CD14-positive monocyte (primary cell): ENCODE measurements at regions not wholly inside any gene's neighbourhood (a gene's known extent, or its start where the extent isn't known, plus 50 kb on each side); places are given as distances from the start of the nearest gene placed in this dataset.

Experiments used
- DNase-seq, 3 donors: peaks; one replicate each; pipeline ENCODE4 v3.0.0-alpha.2; 2011 to 2022
- H2AFZ ChIP-seq: 2 replicates; pipeline ENCODE4 v1.6.0; 2012; ENCODE audit warnings: mild to moderate bottlenecking, low read depth, low read length, inconsistent platforms; ENCODE audit not compliant: insufficient read depth, poor library complexity, severe bottlenecking
- H3K27ac ChIP-seq, 2 donors: 1 replicate in 1 of 2; 2 replicates in 1 of 2; pipeline ENCODE4 v1.5.1; 2012 to 2013; ENCODE audit warnings: low read length in 2 of 2, control low read depth in 1 of 2, inconsistent platforms in 1 of 2, low read depth in 1 of 2, mild to moderate bottlenecking in 1 of 2
- H3K27me3 ChIP-seq, 2 donors: one replicate each; pipeline versions ENCODE4 v1.6.0 to v1.6.1; 2011 to 2013; ENCODE audit warnings: low read length in 2 of 2; ENCODE audit not compliant: control insufficient read depth in 2 of 2, insufficient read depth in 2 of 2
- H3K36me3 ChIP-seq, 2 donors: replicated peaks in 1 of 2; 1 replicate in 1 of 2; 2 replicates in 1 of 2; pipeline versions ENCODE4 v1.5.1 to v1.6.1; 2012 to 2013; ENCODE audit warnings: low read length in 2 of 2, control low read depth in 1 of 2, inconsistent platforms in 1 of 2, mild to moderate bottlenecking in 1 of 2; ENCODE audit not compliant: insufficient read depth in 2 of 2, control insufficient read depth in 1 of 2
- H3K4me1 ChIP-seq, 2 donors: 1 replicate in 1 of 2; 2 replicates in 1 of 2; pipeline versions ENCODE4 v1.5.1 to v1.6.1; 2012 to 2013; ENCODE audit warnings: low read length in 2 of 2, control low read depth in 1 of 2, inconsistent platforms in 1 of 2, mild to moderate bottlenecking in 1 of 2, moderate library complexity in 1 of 2; ENCODE audit not compliant: insufficient read depth in 2 of 2, control insufficient read depth in 1 of 2
- H3K4me2 ChIP-seq: replicated peaks from 2 replicates; pipeline ENCODE3; 2012; ENCODE audit warnings: low read length, moderate library complexity, mild to moderate bottlenecking; ENCODE audit not compliant: poor library complexity, severe bottlenecking; ENCODE audit errors: extremely low read depth
- H3K4me3 ChIP-seq, 3 experiments: fragments of 200-600 bp in 1 of 3; sonication (generic) in 1 of 3; replicated peaks in 1 of 3; 1 replicate in 2 of 3; 2 replicates in 1 of 3; pipeline ENCODE4 v1.5.1; 2011 to 2013; ENCODE audit warnings: low read length in 3 of 3, mild to moderate bottlenecking in 3 of 3, control low read depth in 2 of 3, low read depth in 2 of 3, inconsistent platforms in 1 of 3, moderate library complexity in 1 of 3
- H3K79me2 ChIP-seq: 2 replicates; pipeline ENCODE4 v1.6.0; 2012; ENCODE audit warnings: mild to moderate bottlenecking, control low read depth, inconsistent platforms, low read length, moderate library complexity; ENCODE audit not compliant: insufficient read depth
- H3K9ac ChIP-seq: 2 replicates; pipeline ENCODE4 v1.6.0; 2017; ENCODE audit warnings: low read length, mild to moderate bottlenecking; ENCODE audit not compliant: insufficient read depth, poor library complexity, severe bottlenecking
- H3K9me3 ChIP-seq, 2 donors: replicated peaks in 1 of 2; 1 replicate in 1 of 2; 2 replicates in 1 of 2; pipeline versions ENCODE4 v1.5.1 to v1.6.1; 2012 to 2013; ENCODE audit warnings: low read length in 2 of 2, control low read depth in 1 of 2; ENCODE audit not compliant: control insufficient read depth in 1 of 2, insufficient read depth in 1 of 2
- H4K20me1 ChIP-seq: 2 replicates; pipeline ENCODE4 v1.6.0; 2012; ENCODE audit warnings: mild to moderate bottlenecking, low read length, control low read depth, moderate library complexity; ENCODE audit not compliant: insufficient read depth
- H3K27ac Mint-ChIP-seq, 7 donors: one replicate each; pipeline ENCODE4 v1.8.0; 2020; ENCODE audit warnings: mild to moderate bottlenecking in 7 of 7, mixed read lengths in 7 of 7, moderate library complexity in 6 of 7, inconsistent platforms in 2 of 7
- H3K27me3 Mint-ChIP-seq, 3 donors: one replicate each; pipeline ENCODE4 v1.8.0; 2021 to 2022; ENCODE audit warnings: low read depth in 3 of 3, mild to moderate bottlenecking in 3 of 3, mixed read lengths in 3 of 3, moderate library complexity in 3 of 3, inconsistent platforms in 1 of 3
- H3K36me3 Mint-ChIP-seq, 2 donors: one replicate each; pipeline ENCODE4 v1.8.0; 2020; ENCODE audit warnings: mixed read lengths in 2 of 2, inconsistent platforms in 1 of 2, mild to moderate bottlenecking in 1 of 2
- H3K4me1 Mint-ChIP-seq: one replicate; pipeline ENCODE4 v1.8.0; 2020; ENCODE audit warnings: mild to moderate bottlenecking, mixed read lengths
- H3K4me3 Mint-ChIP-seq, 2 donors: one replicate each; pipeline ENCODE4 v1.8.0; 2020; ENCODE audit warnings: mild to moderate bottlenecking in 2 of 2, mixed read lengths in 2 of 2, moderate library complexity in 1 of 2
- H3K9me3 Mint-ChIP-seq, 7 donors: one replicate each; pipeline ENCODE4 v1.8.0; 2020 to 2022; ENCODE audit warnings: mixed read lengths in 7 of 7, mild to moderate bottlenecking in 6 of 7, moderate library complexity in 6 of 7, inconsistent platforms in 2 of 7
- CTCF ChIP-seq: fragments of 200-600 bp; IDR thresholded peaks from one replicate; pipeline ENCODE4 v1.8.0; 2022; ENCODE audit warnings: antibody characterized with exemption, mild to moderate bottlenecking
- WGBS: methylation state at CpG from one replicate; pipeline ENCODE4 v1.1.5; 2013; ENCODE audit warnings: missing lambda C conversion rate; ENCODE audit not compliant: insufficient coverage; 5-methylcytosine and 5-hydroxymethylcytosine counted together
- intact Hi-C, 2 donors: fragments of 100-400 bp; cut with micrococcal nuclease; formaldehyde crosslinking; loops; one replicate each; pipeline versions ENCODE4 v1.15.0 to v1.15.1; 2023

DNA sequence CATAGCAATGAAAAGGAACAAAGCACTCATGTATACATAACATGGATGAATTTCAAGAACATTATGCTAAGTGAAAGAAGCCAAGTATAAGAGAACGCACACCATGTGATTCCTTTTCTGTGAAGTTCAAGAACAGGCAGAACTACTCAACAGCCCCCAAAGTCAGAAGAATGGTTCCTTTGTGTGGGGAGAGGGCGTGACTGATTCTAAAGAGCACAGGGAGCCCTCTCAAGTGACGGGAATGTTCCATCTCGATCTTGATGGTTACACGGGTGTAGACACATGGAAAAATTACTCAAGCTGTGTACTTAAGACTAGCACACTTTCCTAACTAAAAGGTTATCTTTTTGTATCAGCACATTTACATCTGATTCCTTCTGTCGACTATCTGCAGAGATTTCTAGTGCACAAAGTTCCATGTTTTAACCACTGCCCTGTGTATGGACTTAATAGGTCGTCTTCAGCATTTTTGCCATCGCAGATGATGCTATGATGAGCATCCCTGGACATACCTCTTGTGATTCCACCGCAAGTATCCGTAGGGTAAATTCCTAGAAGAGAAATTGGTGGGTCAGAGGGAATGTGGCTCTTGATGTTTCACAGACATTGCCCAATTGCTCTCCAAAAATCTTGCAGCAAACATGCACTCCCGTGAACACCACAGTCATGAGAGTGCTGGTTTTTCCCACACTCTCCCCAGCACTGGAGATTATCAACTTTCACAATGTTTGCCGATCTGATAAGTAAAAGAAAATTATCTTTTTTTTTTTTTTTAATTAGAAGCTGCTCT lies 279.3 kb downstream of the BMP7 start:
- intact Hi-C loops: no loop called here
- Histone ChIP-seq H3K36me3 (no peaks in the 10 kb centered on the region), H3K4me1 (no peaks in the 10 kb centered on the region), H3K4me3 (no peak overlapping the region), H3K4me2 (no peak overlapping the region), H4K20me1 (no peaks in the 10 kb centered on the region), H3K79me2 (no peaks in the 10 kb centered on the region), H3K9ac (no peak overlapping the region), H3K27ac (no peak overlapping the region), H3K27me3 (no peaks in the 10 kb centered on the region), H2AFZ (no peak overlapping the region), H3K9me3 (peaks cover 0 to 13% of the 10 kb centered on the region in 2 donors)
- 100% methylated on average over 2 of the region's 12 CpGs for WGBS
- no peak overlapping the region for H3K4me3 Mint-ChIP-seq
- peaks cover 2 to 14% (median 4%) of the 10 kb centered on the region in 3 donors for H3K27me3 Mint-ChIP-seq
- no peak for TF ChIP-seq CTCF
- no peak overlapping the region for H3K27ac Mint-ChIP-seq
- no peaks in the 10 kb centered on the region for H3K4me1 Mint-ChIP-seq
- peaks cover 0 to 22% (median 3%) of the 10 kb centered on the region in 7 donors for H3K9me3 Mint-ChIP-seq
- no peak for DNase-seq
- no peaks in the 10 kb centered on the region for H3K36me3 Mint-ChIP-seq

- peaks cover 0 to 13% of the 10 kb centered on the region in 2 donors for H3K9me3 ChIP-seq
- H3K36me3 ChIP-seq: no peaks in the 10 kb centered on the region
- H3K4me1 Mint-ChIP-seq: no peaks in the 10 kb centered on the region
- H3K27me3 ChIP-seq: no peaks in the 10 kb centered on the region
- no peak overlapping the region for H2AFZ ChIP-seq
- H3K9me3 Mint-ChIP-seq: peaks cover 0 to 22% (median 3%) of the 10 kb centered on the region in 7 donors
- H3K27me3 Mint-ChIP-seq: peaks cover 4 to 17% (median 4%) of the 10 kb centered on the region in 3 donors
- H3K4me2 ChIP-seq: no peak overlapping the region
- H4K20me1 ChIP-seq: no peaks in the 10 kb centered on the region
- H3K27ac Mint-ChIP-seq: no peak overlapping the region
- TF ChIP-seq CTCF: no peak
- no peak overlapping the region for H3K4me3 ChIP-seq
- 68% methylated on average over 16 of the region's 16 CpGs for WGBS
- intact Hi-C loops: no loop called here
- H3K9ac ChIP-seq: no peak overlapping the region
- H3K27ac ChIP-seq: no peak overlapping the region
- no peaks in the 10 kb centered on the region for H3K79me2 ChIP-seq
- DNase-seq: no peak
- no peak overlapping the region for H3K4me3 Mint-ChIP-seq
- H3K36me3 Mint-ChIP-seq: no peaks in the 10 kb centered on the region
- no peaks in the 10 kb centered on the region for H3K4me1 ChIP-seq
Measured at GRCh38 chr20:56987986-56988385, 278.5 kb downstream of the BMP7 start.
